ENCODE measurements at regions not wholly inside any gene's neighbourhood (a gene's known extent, or its start where the extent isn't known, plus 50 kb on each side); places are given as distances from the start of the nearest gene placed in this dataset.

- Mint-ChIP-seq H3K27me3 (peaks cover 8% of the 10 kb centered on the region), H3K27ac (no peak overlapping the region), H3K9me3 (no peaks in the 10 kb centered on the region), H3K4me1 (no peaks in the 10 kb centered on the region), H3K4me3 (no peak overlapping the region), H3K36me3 (no peaks in the 10 kb centered on the region)
- no peak for ATAC-seq
These were observed 90.6 kb downstream of the TLR5 start for GRCh38 chr1:223052462-223052861.

GRCh38 chr1:223052931-223053330 lies 90.1 kb downstream of the TLR5 start:
- Mint-ChIP-seq H3K9me3 (no peaks in the 10 kb centered on the region), H3K36me3 (no peaks in the 10 kb centered on the region), H3K4me3 (no peak overlapping the region), H3K27me3 (peaks cover 8% of the 10 kb centered on the region), H3K27ac (no peak overlapping the region), H3K4me1 (no peaks in the 10 kb centered on the region)
- ATAC-seq, result no peak

DNA sequence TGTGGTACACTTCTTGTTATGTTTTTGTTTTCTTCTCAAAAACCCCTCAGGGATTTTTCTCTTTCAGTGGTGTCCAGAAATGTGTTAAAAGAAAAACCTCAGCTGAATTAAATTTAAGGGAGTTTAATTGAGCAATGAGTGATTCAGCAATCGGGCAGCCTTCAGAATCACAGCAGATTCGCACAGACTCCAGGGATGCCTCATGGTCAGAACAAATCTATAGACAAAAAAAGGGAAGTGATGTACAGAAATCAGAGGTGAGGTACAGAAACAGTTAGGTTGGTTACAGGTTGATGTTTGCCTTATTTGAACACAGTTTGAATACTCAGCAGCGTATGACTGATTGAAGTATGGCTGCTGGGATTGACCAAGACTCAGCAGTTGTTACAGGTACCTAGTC lies 86.2 kb downstream of the TLR5 start:
- no peak for ATAC-seq
- H3K4me1 Mint-ChIP-seq, result peaks cover 9% of the 10 kb centered on the region
- H3K36me3 Mint-ChIP-seq, result no peaks in the 10 kb centered on the region
- H3K4me3 Mint-ChIP-seq, result no peak overlapping the region
- no peak overlapping the region for H3K27ac Mint-ChIP-seq
- H3K9me3 Mint-ChIP-seq, result no peaks in the 10 kb centered on the region
- no peaks in the 10 kb centered on the region for H3K27me3 Mint-ChIP-seq

DNA sequence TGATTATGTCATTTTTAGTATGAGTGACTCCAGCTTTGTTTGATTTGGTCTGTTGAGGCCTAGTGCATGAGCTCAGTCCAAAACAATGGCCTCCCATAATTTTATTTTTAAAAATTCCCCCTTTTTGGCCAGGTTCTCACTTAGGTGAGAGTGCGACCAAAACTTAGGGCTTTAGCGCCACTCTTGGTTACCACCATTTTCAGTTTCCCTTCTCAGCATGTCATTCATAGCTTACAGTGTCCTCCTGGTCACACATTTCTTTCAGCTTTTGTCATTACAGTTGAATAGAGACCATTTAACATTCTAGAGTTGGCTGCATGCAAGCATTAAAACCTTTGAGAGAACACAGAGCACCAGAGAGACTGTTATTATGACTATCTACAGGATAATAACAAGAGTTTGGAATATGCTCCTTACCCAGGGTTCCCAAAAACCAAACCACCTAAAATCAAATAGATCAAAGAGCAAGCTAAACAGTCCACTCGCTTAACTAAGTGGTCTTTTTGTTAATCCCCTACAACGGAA lies 85.4 kb downstream of the TLR5 start:
- H3K4me1 Mint-ChIP-seq, result peaks cover 9% of the 10 kb centered on the region
- H3K27ac Mint-ChIP-seq, result no peak overlapping the region
- ATAC-seq, result no peak
- no peaks in the 10 kb centered on the region for H3K9me3 Mint-ChIP-seq
- no peak overlapping the region for H3K4me3 Mint-ChIP-seq
- no peaks in the 10 kb centered on the region for H3K27me3 Mint-ChIP-seq
- no peaks in the 10 kb centered on the region for H3K36me3 Mint-ChIP-seq
